Astrocyte (in vitro differentiated cells and primary cell): ENCODE measurements at regions not wholly inside any gene's neighbourhood (a gene's known extent, or its start where the extent isn't known, plus 50 kb on each side); places are given as distances from the start of the nearest gene placed in this dataset.

ENCODE experiments used
- DNase-seq: peaks from one replicate; pipeline ENCODE4 v3.0.0-alpha.2; 2010; ENCODE audit warnings: low read depth
- FAIRE-seq: peaks from 2 replicates; lab custom pipeline; 2011; peaks lifted over from hg19 to GRCh38; lab: Jason Lieb, UNC
- H2AFZ ChIP-seq: 2 replicates; pipeline ENCODE4 v1.6.0; 2012; ENCODE audit warnings: low read depth, low read length, inconsistent platforms
- H3K27ac ChIP-seq: 2 replicates; pipeline ENCODE4 v1.5.1; 2011; ENCODE audit warnings: low read depth, low read length, inconsistent platforms
- H3K27me3 ChIP-seq: 2 replicates; pipeline ENCODE4 v1.6.0; 2011; ENCODE audit warnings: low read length, inconsistent platforms; ENCODE audit not compliant: insufficient read depth
- H3K36me3 ChIP-seq: 2 replicates; pipeline ENCODE4 v1.5.1; 2011; ENCODE audit warnings: low read length, inconsistent platforms; ENCODE audit not compliant: insufficient read depth
- H3K4me1 ChIP-seq: 2 replicates; pipeline ENCODE4 v1.5.1; 2011; ENCODE audit warnings: low read length, inconsistent platforms; ENCODE audit not compliant: insufficient read depth
- H3K4me2 ChIP-seq: 2 replicates; pipeline ENCODE4 v1.6.0; 2012; ENCODE audit warnings: low read length, inconsistent platforms
- H3K4me3 ChIP-seq: 2 replicates; pipeline ENCODE4 v1.5.1; 2011; ENCODE audit warnings: low read depth, mild to moderate bottlenecking, low read length, inconsistent platforms; ENCODE audit not compliant: insufficient read depth
- H3K79me2 ChIP-seq: 2 replicates; pipeline ENCODE4 v1.6.0; 2012; ENCODE audit warnings: mild to moderate bottlenecking, low read length, inconsistent platforms; ENCODE audit not compliant: insufficient read depth
- H3K9ac ChIP-seq: 2 replicates; pipeline ENCODE4 v1.6.0; 2012; ENCODE audit warnings: mild to moderate bottlenecking, low read length, inconsistent platforms
- H3K9me3 ChIP-seq: 2 replicates; pipeline ENCODE4 v1.5.1; 2012; ENCODE audit warnings: low read depth, mild to moderate bottlenecking, low read length, inconsistent platforms; ENCODE audit not compliant: insufficient read depth
- H4K20me1 ChIP-seq: 2 replicates; pipeline ENCODE4 v1.6.0; 2012; ENCODE audit warnings: low read length, inconsistent platforms; ENCODE audit not compliant: insufficient read depth
- H3K27ac Mint-ChIP-seq: one replicate; pipeline ENCODE4 v1.8.0; 2021; ENCODE audit warnings: mild to moderate bottlenecking, mixed read lengths; ENCODE audit not compliant: unreplicated experiment
- H3K27me3 Mint-ChIP-seq: one replicate; pipeline ENCODE4 v1.8.0; 2021; ENCODE audit warnings: low read depth, mixed read lengths; ENCODE audit not compliant: unreplicated experiment
- H3K36me3 Mint-ChIP-seq: one replicate; pipeline ENCODE4 v1.8.0; 2021; ENCODE audit warnings: low read depth, mixed read lengths; ENCODE audit not compliant: unreplicated experiment
- H3K4me1 Mint-ChIP-seq: one replicate; pipeline ENCODE4 v1.8.0; 2021; ENCODE audit warnings: low read depth, mixed read lengths; ENCODE audit not compliant: unreplicated experiment
- H3K4me3 Mint-ChIP-seq: one replicate; pipeline ENCODE4 v1.8.0; 2021; ENCODE audit warnings: mild to moderate bottlenecking, moderate library complexity, mixed read lengths; ENCODE audit not compliant: unreplicated experiment
- H3K9me3 Mint-ChIP-seq: one replicate; pipeline ENCODE4 v1.8.0; 2021; ENCODE audit warnings: mild to moderate bottlenecking, mixed read lengths; ENCODE audit not compliant: unreplicated experiment
- EZH2 ChIP-seq: IDR thresholded peaks from 2 replicates; pipeline ENCODE4 v1.6.1; 2012; ENCODE audit warnings: mild to moderate bottlenecking, low read length, inconsistent platforms; ENCODE audit not compliant: insufficient read depth
- TF ChIP-seq, protein P1 (sequence below): IDR thresholded peaks from 2 replicates; pipeline ENCODE4 v1.5.1; 2011; ENCODE audit warnings: low read depth, mild to moderate bottlenecking, inconsistent platforms, low read length, moderate library complexity; ENCODE audit not compliant: insufficient read depth

DNA sequence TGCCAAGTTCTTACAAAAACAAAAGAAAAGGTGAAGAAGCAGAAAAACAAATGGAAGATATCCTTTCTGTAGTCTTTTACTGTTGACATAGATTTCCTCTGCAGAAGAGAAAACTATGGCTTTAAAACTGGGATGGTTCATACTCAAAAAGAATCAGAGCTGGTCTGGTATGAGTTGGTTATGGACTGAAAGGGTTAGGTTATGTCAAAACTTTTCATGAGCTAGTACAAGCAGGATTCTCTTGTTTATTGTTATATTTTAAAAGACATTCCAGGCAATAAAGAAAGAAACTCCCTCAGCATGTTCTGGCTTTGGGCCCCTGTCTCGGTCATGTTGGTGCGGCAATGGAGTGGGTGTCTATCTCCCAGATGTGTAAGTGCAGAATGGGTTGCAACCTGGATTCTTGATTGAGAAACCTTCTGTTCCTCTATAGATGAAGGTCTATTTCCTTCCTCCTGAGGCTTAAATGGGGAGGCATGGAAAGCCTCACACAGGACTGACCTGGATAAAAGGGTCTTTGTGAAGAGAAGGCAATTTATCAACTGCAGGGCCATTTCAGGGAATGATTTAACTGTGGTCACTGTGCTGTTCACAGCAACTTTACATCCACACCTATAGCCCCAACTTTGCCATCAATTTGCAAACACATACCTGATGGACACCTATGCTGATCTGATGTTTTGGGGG is 209.6 kb upstream of the TNC start:
- Histone ChIP-seq H3K9ac (no peak overlapping the region), H2AFZ (no peak overlapping the region), H3K4me1 (no peaks in the 10 kb centered on the region), H4K20me1 (no peaks in the 10 kb centered on the region), H3K27me3 (no peaks in the 10 kb centered on the region), H3K4me3 (no peak overlapping the region), H3K9me3 (no peaks in the 10 kb centered on the region), H3K79me2 (no peaks in the 10 kb centered on the region), H3K4me2 (no peak overlapping the region), H3K36me3 (no peaks in the 10 kb centered on the region), H3K27ac (no peak overlapping the region)
- Mint-ChIP-seq H3K36me3 (no peaks in the 10 kb centered on the region), H3K4me1 (peaks cover 26% of the 10 kb centered on the region), H3K27me3 (no peaks in the 10 kb centered on the region), H3K9me3 (no peaks in the 10 kb centered on the region), H3K27ac (peak overlapping the region; percentile 35), H3K4me3 (peak overlapping the region; percentile 46)
- TF ChIP-seq, protein P1, sequence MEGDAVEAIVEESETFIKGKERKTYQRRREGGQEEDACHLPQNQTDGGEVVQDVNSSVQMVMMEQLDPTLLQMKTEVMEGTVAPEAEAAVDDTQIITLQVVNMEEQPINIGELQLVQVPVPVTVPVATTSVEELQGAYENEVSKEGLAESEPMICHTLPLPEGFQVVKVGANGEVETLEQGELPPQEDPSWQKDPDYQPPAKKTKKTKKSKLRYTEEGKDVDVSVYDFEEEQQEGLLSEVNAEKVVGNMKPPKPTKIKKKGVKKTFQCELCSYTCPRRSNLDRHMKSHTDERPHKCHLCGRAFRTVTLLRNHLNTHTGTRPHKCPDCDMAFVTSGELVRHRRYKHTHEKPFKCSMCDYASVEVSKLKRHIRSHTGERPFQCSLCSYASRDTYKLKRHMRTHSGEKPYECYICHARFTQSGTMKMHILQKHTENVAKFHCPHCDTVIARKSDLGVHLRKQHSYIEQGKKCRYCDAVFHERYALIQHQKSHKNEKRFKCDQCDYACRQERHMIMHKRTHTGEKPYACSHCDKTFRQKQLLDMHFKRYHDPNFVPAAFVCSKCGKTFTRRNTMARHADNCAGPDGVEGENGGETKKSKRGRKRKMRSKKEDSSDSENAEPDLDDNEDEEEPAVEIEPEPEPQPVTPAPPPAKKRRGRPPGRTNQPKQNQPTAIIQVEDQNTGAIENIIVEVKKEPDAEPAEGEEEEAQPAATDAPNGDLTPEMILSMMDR = no peak
- TF ChIP-seq EZH2 = no peak
- peak; percentile 42 for DNase-seq
- FAIRE-seq = no peak

DNA sequence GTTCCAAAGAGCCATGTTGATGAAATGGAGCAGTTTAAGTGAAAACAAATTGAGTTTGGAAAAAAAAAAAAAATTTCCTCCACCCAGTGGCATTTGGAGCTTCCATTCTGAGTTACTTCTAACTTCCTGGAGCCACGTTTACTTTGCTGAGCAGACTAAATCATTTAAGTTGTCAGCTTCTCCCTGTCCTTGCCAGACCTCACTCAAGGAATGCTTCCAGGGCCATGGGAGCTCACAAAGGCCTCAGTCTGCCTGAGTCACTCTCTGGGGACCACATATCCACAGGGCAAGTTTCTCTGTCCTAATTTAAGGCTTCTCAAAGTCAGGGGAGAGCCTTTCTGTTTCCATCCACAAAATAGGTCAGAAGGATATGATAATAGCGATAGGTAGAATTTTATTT is 210.3 kb upstream of the TNC start:
- peak; percentile 74 for FAIRE-seq

DNA sequence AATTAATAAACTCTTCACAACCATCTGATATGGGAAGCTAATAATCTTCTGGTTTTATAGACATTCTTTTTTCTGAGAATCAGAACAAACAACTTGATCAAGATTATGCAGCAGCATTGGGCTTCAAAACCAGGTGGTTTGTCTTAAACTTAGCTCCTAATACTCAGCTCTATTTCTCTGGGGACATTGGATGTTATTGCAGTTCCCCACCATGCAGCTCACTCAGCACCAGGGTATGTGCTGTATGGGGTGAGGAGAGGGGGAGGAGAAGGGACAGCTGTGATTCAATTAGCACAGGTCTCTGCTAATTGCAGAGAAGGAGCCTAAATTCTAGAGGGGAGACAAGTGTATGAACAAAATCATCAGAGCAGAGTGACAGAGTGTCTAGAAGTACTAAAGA is 210.7 kb upstream of the TNC start:
- no peak for TF ChIP-seq EZH2
- TF ChIP-seq, protein P1 = no peak
- FAIRE-seq = no peak
- no peak overlapping the region for H3K4me3 Mint-ChIP-seq
- no peaks in the 10 kb centered on the region for H3K36me3 ChIP-seq
- no peak overlapping the region for H3K9ac ChIP-seq
- no peaks in the 10 kb centered on the region for H3K9me3 Mint-ChIP-seq
- no peaks in the 10 kb centered on the region for H4K20me1 ChIP-seq
- no peak overlapping the region for H3K4me3 ChIP-seq
- no peak overlapping the region for H3K27ac Mint-ChIP-seq
- no peaks in the 10 kb centered on the region for H3K36me3 Mint-ChIP-seq
- no peaks in the 10 kb centered on the region for H3K27me3 Mint-ChIP-seq
- H3K4me1 ChIP-seq = no peaks in the 10 kb centered on the region
- no peak overlapping the region for H3K4me2 ChIP-seq
- H2AFZ ChIP-seq = no peak overlapping the region
- H3K27ac ChIP-seq = no peak overlapping the region
- no peaks in the 10 kb centered on the region for H3K9me3 ChIP-seq
- no peaks in the 10 kb centered on the region for H3K27me3 ChIP-seq
- no peaks in the 10 kb centered on the region for H3K79me2 ChIP-seq
- peaks cover 31% of the 10 kb centered on the region for H3K4me1 Mint-ChIP-seq
- DNase-seq = no peak

More for the DNA sequence above, 210.3 kb upstream of the TNC start:
- no peaks in the 10 kb centered on the region for H3K36me3 Mint-ChIP-seq
- no peak overlapping the region for H3K4me2 ChIP-seq
- no peaks in the 10 kb centered on the region for H3K9me3 ChIP-seq
- H3K9me3 Mint-ChIP-seq = no peaks in the 10 kb centered on the region
- TF ChIP-seq, protein P1 = no peak
- no peak for TF ChIP-seq EZH2
- H3K36me3 ChIP-seq = no peaks in the 10 kb centered on the region
- no peak overlapping the region for H3K4me3 ChIP-seq
- no peaks in the 10 kb centered on the region for H3K27me3 Mint-ChIP-seq
- H3K4me1 ChIP-seq = no peaks in the 10 kb centered on the region
- no peaks in the 10 kb centered on the region for H3K27me3 ChIP-seq
- H4K20me1 ChIP-seq = no peaks in the 10 kb centered on the region
- peak overlapping the region; percentile 42 for H3K27ac Mint-ChIP-seq
- no peak overlapping the region for H3K9ac ChIP-seq
- peaks cover 29% of the 10 kb centered on the region for H3K4me1 Mint-ChIP-seq
- no peak overlapping the region for H3K4me3 Mint-ChIP-seq
- no peak overlapping the region for H3K27ac ChIP-seq
- no peak overlapping the region for H2AFZ ChIP-seq
- DNase-seq = peak; percentile 92
- H3K79me2 ChIP-seq = no peaks in the 10 kb centered on the region
